GM21723 (cell line): ENCODE measurements at regions not wholly inside any gene's neighbourhood (a gene's known extent, or its start where the extent isn't known, plus 50 kb on each side); places are given as distances from the start of the nearest gene placed in this dataset.

ENCODE experiments used
- ATAC-seq: cut with Tn5 transposase; IDR thresholded peaks from one replicate; pipeline ENCODE4 v1.9.1; 2021; ENCODE audit warnings: mild to moderate bottlenecking, moderate library complexity; ENCODE audit not compliant: unreplicated experiment

- ATAC-seq = no peak
Measured at GRCh38 chr3:180530276-180530675, 71.7 kb upstream of the TTC14 start.

DNA sequence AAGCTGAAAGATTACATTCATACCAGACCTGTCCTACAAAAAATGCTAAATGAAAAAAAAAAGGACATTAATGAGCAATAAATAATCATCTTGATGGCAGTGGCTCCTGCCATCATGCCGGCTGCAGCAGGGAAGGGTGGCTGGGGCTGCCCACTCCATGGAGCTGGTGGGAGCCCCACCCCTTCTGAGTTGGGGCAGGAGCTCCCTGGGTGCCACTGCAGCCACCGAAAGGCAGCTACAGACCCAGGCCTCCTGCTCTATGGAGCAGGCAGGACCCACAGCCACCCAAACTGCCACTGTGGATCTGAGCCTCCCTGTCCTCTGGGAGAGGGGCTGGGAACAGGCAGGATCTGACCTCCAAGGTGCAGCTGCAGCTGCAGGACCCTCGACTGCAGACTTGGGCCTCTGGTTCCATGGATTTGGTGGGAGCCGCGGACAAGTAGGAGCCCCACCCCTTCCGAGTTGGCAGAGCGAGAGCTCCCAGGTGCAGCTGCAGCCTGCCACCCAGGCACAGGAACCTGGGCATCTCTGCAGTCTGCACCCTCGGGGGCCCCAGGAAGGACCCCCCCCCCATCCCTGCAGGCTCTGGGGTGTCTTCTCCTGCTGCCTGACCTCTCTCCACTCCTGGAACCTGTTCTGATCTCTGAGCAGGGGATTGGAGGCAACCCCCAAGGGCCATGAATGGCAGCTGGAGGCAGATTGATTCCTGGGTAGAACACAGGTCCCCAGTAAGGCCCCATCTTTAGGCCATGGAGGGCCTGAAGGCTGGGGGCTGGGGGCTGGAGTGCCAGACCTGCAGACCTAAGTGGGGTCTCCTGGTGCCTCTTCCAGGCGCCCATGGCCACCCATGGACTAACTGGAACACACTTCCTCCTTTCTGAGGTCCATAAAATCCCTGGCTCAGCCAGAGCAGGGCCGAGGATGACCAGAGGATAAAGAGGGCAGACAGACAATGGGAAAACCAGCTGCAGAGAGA is 70.4 kb upstream of the TTC14 start:
- ATAC-seq = no peak

- no peak for ATAC-seq
Measured at GRCh38 chr3:180534828-180535227, 67.1 kb upstream of the TTC14 start.

GRCh38 chr3:180538493-180538892 is 63.5 kb upstream of the TTC14 start:
- no peak for ATAC-seq

DNA sequence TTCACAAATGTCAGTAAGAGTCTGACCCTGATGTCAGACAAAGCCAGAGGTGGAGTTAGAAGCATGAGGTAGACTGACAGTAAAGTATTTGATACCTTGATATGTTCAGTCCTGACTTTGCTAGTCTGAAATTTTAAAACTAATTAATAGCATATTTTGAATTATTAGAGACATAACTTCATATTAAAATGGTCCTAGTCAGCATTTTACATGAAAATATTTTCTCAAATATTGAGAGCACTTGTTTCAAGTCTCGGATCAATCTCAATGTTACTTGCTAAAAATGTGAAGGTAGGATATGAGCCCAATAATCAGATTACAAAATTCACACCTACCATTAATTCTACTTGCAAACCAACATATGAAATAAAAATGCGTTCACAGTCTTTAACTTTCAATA is 58.1 kb upstream of the TTC14 start:
- ATAC-seq = no peak

DNA sequence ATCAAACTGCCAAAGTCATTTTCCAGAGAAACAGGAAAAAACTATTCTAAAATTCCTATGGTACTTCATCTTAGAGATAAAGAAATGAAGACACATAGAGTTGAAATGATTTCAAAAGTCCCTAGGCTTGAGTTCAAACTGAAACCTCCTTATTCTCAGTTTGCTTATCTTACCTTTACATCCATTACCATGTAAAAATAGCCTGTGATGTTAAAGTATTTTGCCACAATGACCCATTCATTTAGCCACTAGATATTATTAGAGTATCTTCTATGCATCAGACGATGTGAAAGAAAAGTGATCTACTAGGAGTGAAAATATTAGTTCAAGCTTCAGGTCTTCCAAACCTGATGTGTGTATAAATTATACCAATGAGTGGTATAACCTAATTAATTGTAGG is 55.1 kb upstream of the TTC14 start:
- ATAC-seq = no peak

- ATAC-seq = no peak
Measured at GRCh38 chr3:180548050-180548449, 53.9 kb upstream of the TTC14 start.
